NCI-H2227 (cell line): ENCODE measurements at regions not wholly inside any gene's neighbourhood (a gene's known extent, or its start where the extent isn't known, plus 50 kb on each side); places are given as distances from the start of the nearest gene placed in this dataset.
"Not testable (repeated sequence)": the region's sequence is repeated elsewhere in the genome, so short reads cannot be mapped to it uniquely, and the experiment has no call there.

Experiments
- DNase-seq: peaks from one replicate; lab custom pipeline; 2025; ENCODE audit not compliant: unreplicated experiment; lab: John Stamatoyannopoulos, UW

DNA sequence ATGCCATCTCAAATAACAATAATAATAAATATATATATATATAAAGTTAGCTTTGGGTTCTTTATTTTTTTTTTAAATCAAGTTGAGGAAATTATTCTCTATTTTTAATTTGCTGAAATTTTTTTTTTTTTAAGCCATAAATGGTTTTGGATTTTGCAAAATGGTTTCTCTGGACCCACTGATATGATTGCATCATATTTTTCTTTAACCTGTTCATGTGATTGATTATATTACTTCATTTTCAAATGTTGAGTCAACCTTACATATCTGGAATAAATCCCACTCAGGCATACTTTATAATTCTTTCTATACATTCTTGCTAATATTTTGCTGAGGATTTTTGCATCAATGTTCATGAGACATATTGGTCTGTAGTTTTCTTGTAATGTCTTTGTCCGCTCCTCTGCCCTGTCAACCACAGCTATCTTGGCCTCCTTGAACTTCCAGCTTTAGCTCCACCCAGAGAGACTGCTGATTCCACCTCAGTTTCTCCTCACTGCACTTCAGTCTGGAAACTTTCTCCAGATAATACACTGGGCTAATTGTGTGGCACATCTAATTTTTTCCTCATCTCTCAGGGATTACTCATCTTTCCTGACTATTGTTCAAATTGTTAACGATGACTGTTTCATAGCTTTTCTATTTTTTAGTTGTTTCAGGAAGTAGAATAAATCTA is 160.9 kb upstream of the GIMD1 start:
- no peak for DNase-seq

DNA sequence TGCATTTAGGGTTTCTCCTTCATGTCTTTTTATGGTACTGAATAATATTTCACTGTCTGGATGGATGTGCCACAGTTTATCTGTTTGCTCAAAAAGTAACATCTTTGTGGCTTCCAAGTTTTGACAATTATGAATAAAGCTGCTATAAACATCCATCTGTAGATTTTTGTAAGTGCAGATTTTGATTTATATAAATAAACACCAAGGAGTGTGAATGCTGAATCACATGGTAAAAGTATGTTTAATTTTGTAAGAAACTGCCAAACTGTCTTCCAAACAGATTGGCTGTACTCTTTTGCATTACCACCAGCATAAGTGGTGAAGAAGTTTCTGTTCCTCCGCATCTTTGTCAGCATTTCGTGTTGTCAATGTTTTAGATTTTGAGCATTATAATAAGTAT is 158.7 kb upstream of the GIMD1 start:
- DNase-seq: no peak

- not testable (repeated sequence) for DNase-seq
These were observed 156.8 kb upstream of the GIMD1 start for GRCh38 chr4:106525425-106525824.

DNA sequence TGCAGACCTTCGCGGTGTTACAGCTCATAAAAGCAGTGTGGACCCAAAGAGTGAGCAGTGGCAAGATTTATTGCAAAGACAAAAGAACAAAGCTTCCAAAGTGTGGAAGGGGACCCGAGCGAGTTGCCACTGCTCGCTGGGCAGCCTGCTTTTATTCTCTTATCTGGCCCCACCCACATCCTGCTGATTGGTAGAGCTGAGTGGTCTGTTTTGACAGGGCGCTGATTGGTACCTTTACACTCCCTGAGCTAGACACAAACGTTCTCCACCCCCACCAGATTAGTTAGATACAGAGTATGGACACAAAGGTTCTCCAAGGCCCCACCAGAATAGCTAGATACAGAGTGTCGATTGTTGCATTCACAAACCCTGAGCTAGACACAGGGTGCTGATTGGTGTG is 156.2 kb upstream of the GIMD1 start:
- DNase-seq: not testable (repeated sequence)

DNA sequence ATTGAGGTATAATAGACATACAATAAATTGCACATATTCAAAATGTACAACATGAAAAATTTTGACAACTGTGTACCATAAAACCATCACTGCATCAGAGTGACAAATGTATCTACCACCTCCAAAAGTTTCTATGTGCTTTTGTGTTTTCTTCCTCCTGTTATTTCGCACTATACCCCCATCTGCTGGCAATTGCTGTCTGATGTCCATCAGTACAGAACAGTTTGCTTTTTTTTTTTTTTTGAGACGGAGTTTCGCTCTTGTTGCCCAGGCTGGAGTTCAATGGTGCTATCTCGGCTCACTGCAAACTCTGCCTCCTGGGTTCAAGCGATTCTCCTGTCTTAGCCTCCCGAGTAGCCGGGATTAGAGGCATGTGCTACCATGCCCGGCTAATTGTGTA is 154.3 kb upstream of the GIMD1 start:
- no peak for DNase-seq

DNA sequence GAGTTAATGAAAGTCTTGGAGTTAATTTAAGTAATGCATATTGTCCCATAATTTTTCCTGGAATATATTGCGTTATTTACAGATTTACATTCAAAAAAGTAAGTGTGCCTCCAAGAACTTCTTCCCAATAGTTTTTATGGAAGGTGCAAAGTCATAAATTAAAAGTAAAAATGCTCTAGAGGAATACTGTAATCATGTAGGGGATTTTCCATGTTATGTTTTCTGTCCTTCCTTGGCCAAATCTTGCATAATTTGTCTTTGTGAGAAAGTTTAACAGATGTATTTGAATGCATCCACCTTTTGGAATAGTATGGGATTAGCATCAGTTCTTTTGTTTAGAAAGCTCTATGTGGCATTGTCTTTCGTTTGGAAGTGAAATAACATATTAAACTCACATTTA is 144.1 kb upstream of the GIMD1 start:
- no peak for DNase-seq

GRCh38 chr4:106507440-106507839 is 138.9 kb upstream of the GIMD1 start:
- no peak for DNase-seq

- no peak for DNase-seq
These were observed 134.8 kb upstream of the GIMD1 start for GRCh38 chr4:106503116-106504050.

GRCh38 chr4:106502106-106502699 is 133.6 kb upstream of the GIMD1 start:
- peak; percentile 9 for DNase-seq

DNA sequence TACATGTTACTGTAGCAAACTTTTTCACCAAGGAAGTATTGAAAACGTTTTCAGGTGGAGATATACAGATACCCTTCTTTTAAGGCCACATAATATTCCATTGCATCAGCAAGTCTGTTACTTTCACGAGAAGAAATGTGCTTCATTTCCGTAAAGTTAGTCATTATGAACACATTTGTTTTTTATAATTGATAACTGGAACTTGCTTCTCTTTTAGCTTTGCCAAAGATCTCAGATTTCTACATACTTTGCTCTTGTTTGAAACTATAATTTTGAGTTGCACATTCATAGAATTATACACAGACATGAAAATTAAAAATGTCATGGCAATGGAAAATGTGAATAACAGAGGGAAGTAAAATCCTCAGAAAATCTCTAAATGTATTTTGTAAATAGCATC is 128.7 kb upstream of the GIMD1 start:
- no peak for DNase-seq

- DNase-seq: no peak
These were observed 127.5 kb upstream of the GIMD1 start for GRCh38 chr4:106496061-106496460.

- DNase-seq: no peak
These were observed 126.9 kb upstream of the GIMD1 start for GRCh38 chr4:106495476-106495875.

DNA sequence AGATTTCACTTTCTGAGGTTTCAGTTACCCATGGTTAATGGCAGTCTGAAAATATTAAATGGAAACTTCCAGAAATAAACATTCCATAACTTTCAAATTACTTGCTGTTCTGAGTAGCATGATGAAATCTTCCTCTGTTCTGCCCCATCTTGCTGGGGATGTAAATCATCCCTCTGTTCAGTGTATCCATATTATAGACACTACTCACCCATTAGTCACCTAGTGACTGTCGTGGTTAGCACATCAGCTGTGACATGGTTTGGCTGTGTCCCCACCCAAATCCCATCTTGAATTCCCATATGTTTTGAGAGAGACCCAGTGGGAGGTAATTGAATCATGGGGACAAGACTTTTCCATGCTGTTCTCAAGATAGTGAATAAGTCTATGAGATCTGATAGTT is 125.5 kb upstream of the GIMD1 start:
- no peak for DNase-seq

DNA sequence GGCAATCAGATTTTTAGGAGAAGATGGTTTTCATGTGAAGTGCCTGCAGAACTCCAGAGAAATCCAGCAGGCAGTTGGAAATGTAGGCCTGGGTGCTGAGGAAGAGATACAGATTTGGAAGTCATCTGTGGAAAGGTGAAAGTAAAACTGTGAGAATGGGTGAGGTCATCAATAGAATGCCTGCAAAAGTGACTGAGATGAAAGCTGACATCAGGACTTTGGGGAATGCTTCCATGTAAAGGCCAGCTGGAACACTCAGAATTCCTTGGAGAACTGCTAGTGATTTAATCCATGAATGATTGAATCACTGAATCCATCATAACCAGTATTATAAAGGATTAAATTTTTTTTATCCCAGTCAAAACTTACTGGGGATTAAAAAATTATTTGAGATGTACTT is 124.5 kb upstream of the GIMD1 start:
- no peak for DNase-seq

GRCh38 chr4:106486533-106486932 is 118.0 kb upstream of the GIMD1 start:
- no peak for DNase-seq

GRCh38 chr4:106481801-106482200 is 113.2 kb upstream of the GIMD1 start:
- no peak for DNase-seq

GRCh38 chr4:106478152-106478551 is 109.6 kb upstream of the GIMD1 start:
- no peak for DNase-seq

DNA sequence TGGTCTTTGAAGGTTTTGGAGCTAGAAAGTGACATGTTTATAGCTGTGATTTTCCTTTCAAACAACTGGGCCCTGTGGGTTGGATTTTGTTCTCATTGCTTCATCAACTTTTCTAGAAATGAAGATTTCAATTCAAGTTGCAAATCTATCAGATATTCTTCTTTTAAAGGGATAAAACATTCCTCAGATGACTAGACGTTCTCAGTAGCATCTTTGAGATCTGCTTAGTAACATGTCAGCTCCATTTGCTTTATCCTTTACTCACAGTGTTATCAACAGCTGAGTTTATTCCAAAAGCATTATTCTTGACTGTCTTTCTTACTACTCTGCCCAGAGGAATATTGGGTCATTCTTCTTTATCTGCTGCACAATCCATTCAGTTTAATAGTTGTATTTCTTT is 108.2 kb upstream of the GIMD1 start:
- no peak for DNase-seq

GRCh38 chr4:106473515-106473914 is 104.9 kb upstream of the GIMD1 start:
- no peak for DNase-seq

DNA sequence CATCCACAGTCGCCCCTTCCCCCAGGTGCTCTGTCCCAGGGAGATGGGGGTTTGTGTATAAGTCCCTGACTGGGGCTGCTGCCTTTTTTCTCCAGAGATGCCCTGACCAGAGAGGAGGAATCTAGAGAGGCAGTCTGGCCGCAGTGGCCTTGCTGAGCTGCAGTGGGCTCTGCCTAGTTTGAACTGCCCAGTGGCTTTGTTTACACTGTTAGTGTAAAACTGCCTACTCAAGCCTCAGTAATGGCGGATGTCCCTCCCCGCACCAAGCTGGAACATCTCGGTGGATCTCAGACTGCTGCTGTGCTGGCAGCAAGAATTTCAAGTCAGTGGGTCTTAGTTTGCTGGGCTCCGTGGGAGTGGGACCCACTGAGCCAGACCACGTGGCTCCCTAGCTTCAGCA is 102.6 kb upstream of the GIMD1 start:
- no peak for DNase-seq

DNA sequence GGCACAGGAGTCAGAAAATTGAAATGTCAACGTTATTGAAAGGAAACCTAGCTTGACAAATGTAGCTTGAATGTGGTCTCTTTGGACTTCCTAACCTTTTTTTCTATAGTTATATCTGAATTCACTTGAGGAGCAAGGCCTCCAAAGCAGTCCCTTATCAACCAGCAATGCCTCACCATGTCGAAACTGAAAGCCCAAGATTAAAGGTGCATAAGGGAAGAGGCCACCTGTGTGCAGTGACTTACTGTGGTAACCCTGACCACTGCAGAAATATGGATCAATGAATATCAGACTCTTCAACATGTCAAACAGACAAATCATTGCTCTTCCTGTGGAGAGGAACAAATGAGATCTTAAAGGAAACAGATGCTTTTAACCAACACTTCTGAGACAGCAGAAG is 95.0 kb upstream of the GIMD1 start:
- DNase-seq: no peak

- DNase-seq: no peak
These were observed 86.0 kb upstream of the GIMD1 start for GRCh38 chr4:106454581-106454980.
